ENCODE measurements at regions not wholly inside any gene's neighbourhood (a gene's known extent, or its start where the extent isn't known, plus 50 kb on each side); places are given as distances from the start of the nearest gene placed in this dataset.

GRCh38 chr9:119609277-119609971, 240.2 kb upstream of the BRINP1 start:
- 92 to 94% methylated on average over 2 of the region's 2 CpGs for WGBS, 2 donors

GRCh38 chr9:119601632-119602031, 232.4 kb upstream of the BRINP1 start:
- no peaks in the 10 kb centered on the region for H3K36me3 ChIP-seq (ENCODE audit: control insufficient read depth in 4 of 4, insufficient read depth in 4 of 4, low read length in 4 of 4)
- no peak overlapping the region for H3K27ac ChIP-seq (ENCODE audit: low read depth in 1 of 2, low read length in 1 of 2)
- H3K27me3 ChIP-seq (ENCODE audit: control insufficient read depth in 3 of 3, insufficient read depth in 3 of 3, low read length in 2 of 3), result no peaks in the 10 kb centered on the region
- no peaks in the 10 kb centered on the region for H3K4me1 ChIP-seq (ENCODE audit: control insufficient read depth in 5 of 5, insufficient read depth in 5 of 5, low read length in 5 of 5)
- H3K9me3 ChIP-seq (ENCODE audit: control insufficient read depth in 4 of 4, insufficient read depth in 3 of 4, low read length in 3 of 4), result peaks cover 0 to 1% (median 0%) of the 10 kb centered on the region in 4 donors
- TF ChIP-seq CTCF (IDR thresholded peaks at IDR 0.05; ENCODE audit: control extremely low read depth, extremely low read depth), result no peak
- no peak for ATAC-seq (ENCODE audit: insufficient read depth, low FRiP score)
- DNase-seq, result no peak
- no peak overlapping the region for H3K4me3 ChIP-seq
- no peak overlapping the region for H3K9ac ChIP-seq (ENCODE audit: insufficient read depth in 1 of 2, low read length in 2 of 2)

More at GRCh38 chr9:119609277-119609971, 240.2 kb upstream of the BRINP1 start:
- Histone ChIP-seq H3K4me3 (no peak overlapping the region), H3K9ac (ENCODE audit: insufficient read depth in 1 of 2, low read length in 2 of 2) (no peak overlapping the region), H3K9me3 (ENCODE audit: control insufficient read depth in 4 of 4, insufficient read depth in 3 of 4, low read length in 3 of 4) (no peaks in the 10 kb centered on the region), H3K27me3 (ENCODE audit: control insufficient read depth in 3 of 3, insufficient read depth in 3 of 3, low read length in 2 of 3) (no peaks in the 10 kb centered on the region), H3K36me3 (ENCODE audit: control insufficient read depth in 4 of 4, insufficient read depth in 4 of 4, low read length in 4 of 4) (no peaks in the 10 kb centered on the region), H3K27ac (ENCODE audit: low read depth in 1 of 2, low read length in 1 of 2) (no peak overlapping the region), H3K4me1 (ENCODE audit: control insufficient read depth in 5 of 5, insufficient read depth in 5 of 5, low read length in 5 of 5) (no peaks in the 10 kb centered on the region)
- no peak for TF ChIP-seq CTCF (IDR thresholded peaks at IDR 0.05; ENCODE audit: control extremely low read depth, extremely low read depth)
- DNase-seq (no peak), ATAC-seq (ENCODE audit: insufficient read depth, low FRiP score) (no peak)

- DNase-seq, result no peak
- Histone ChIP-seq H3K27ac (ENCODE audit: low read depth in 1 of 2, low read length in 1 of 2) (no peak overlapping the region), H3K36me3 (ENCODE audit: control insufficient read depth in 4 of 4, insufficient read depth in 4 of 4, low read length in 4 of 4) (no peaks in the 10 kb centered on the region), H3K27me3 (ENCODE audit: control insufficient read depth in 3 of 3, insufficient read depth in 3 of 3, low read length in 2 of 3) (no peaks in the 10 kb centered on the region), H3K9me3 (ENCODE audit: control insufficient read depth in 4 of 4, insufficient read depth in 3 of 4, low read length in 3 of 4) (peaks cover 0 to 1% (median 0%) of the 10 kb centered on the region in 4 donors), H3K9ac (ENCODE audit: insufficient read depth in 1 of 2, low read length in 2 of 2) (no peak overlapping the region), H3K4me3 (no peak overlapping the region), H3K4me1 (ENCODE audit: control insufficient read depth in 5 of 5, insufficient read depth in 5 of 5, low read length in 5 of 5) (no peaks in the 10 kb centered on the region)
- no peak for ATAC-seq (ENCODE audit: insufficient read depth, low FRiP score)
- WGBS, 2 donors, result 53 to 69% methylated on average over 3 of the region's 3 CpGs
- TF ChIP-seq CTCF (IDR thresholded peaks at IDR 0.05; ENCODE audit: control extremely low read depth, extremely low read depth), result no peak
Observed at GRCh38 chr9:119597499-119597898, 228.3 kb upstream of the BRINP1 start.

GRCh38 chr9:119596703-119597102, 227.5 kb upstream of the BRINP1 start:
- DNase-seq, result no peak
- H3K9ac ChIP-seq (ENCODE audit: insufficient read depth in 1 of 2, low read length in 2 of 2), result no peak overlapping the region
- H3K36me3 ChIP-seq (ENCODE audit: control insufficient read depth in 4 of 4, insufficient read depth in 4 of 4, low read length in 4 of 4), result no peaks in the 10 kb centered on the region
- H3K9me3 ChIP-seq (ENCODE audit: control insufficient read depth in 4 of 4, insufficient read depth in 3 of 4, low read length in 3 of 4), result peaks cover 0 to 1% (median 0%) of the 10 kb centered on the region in 4 donors
- H3K4me1 ChIP-seq (ENCODE audit: control insufficient read depth in 5 of 5, insufficient read depth in 5 of 5, low read length in 5 of 5), result no peaks in the 10 kb centered on the region
- no peaks in the 10 kb centered on the region for H3K27me3 ChIP-seq (ENCODE audit: control insufficient read depth in 3 of 3, insufficient read depth in 3 of 3, low read length in 2 of 3)
- 83 to 87% methylated on average over 4 of the region's 4 CpGs for WGBS, 2 donors
- no peak for TF ChIP-seq CTCF (IDR thresholded peaks at IDR 0.05; ENCODE audit: control extremely low read depth, extremely low read depth)
- no peak overlapping the region for H3K27ac ChIP-seq (ENCODE audit: low read depth in 1 of 2, low read length in 1 of 2)
- no peak overlapping the region for H3K4me3 ChIP-seq
- ATAC-seq (ENCODE audit: insufficient read depth, low FRiP score), result no peak

Measured in lung (tissue), 11 donors.